Trophoblast cell (in vitro differentiated cells and primary cell): ENCODE measurements at regions not wholly inside any gene's neighbourhood (a gene's known extent, or its start where the extent isn't known, plus 50 kb on each side); places are given as distances from the start of the nearest gene placed in this dataset.
"Not testable (repeated sequence)": the region's sequence is repeated elsewhere in the genome, so short reads cannot be mapped to it uniquely, and the experiment has no call there.

Experiments used
- DNase-seq, 2 donors: peaks; one replicate each; pipeline ENCODE4 v3.0.0-alpha.2; 2016
- H2AFZ ChIP-seq: 2 replicates; pipeline ENCODE4 v1.6.1; 2013; ENCODE audit warnings: low read length, moderate library complexity, mild to moderate bottlenecking; ENCODE audit not compliant: insufficient read depth, poor library complexity
- H2AK5ac ChIP-seq: 2 replicates; pipeline ENCODE4 v1.6.1; 2013; ENCODE audit warnings: mild to moderate bottlenecking, low read length
- H2BK120ac ChIP-seq: 2 replicates; pipeline ENCODE4 v1.6.1; 2013; ENCODE audit warnings: low read length, mild to moderate bottlenecking, moderate library complexity; ENCODE audit not compliant: insufficient read depth, poor library complexity
- H2BK12ac ChIP-seq: 2 replicates; pipeline ENCODE4 v1.6.1; 2013; ENCODE audit warnings: mild to moderate bottlenecking, low read length, moderate library complexity
- H2BK5ac ChIP-seq: 2 replicates; pipeline ENCODE4 v1.6.1; 2013; ENCODE audit warnings: low read length, low read depth, moderate library complexity, mild to moderate bottlenecking; ENCODE audit not compliant: poor library complexity
- H3K14ac ChIP-seq: 2 replicates; pipeline ENCODE4 v1.6.1; 2013; ENCODE audit warnings: mild to moderate bottlenecking, low read length
- H3K18ac ChIP-seq: 2 replicates; pipeline ENCODE4 v1.6.1; 2013; ENCODE audit warnings: mild to moderate bottlenecking, low read length
- H3K23ac ChIP-seq: 2 replicates; pipeline ENCODE4 v1.6.1; 2013; ENCODE audit warnings: low read length
- H3K27ac ChIP-seq: 2 replicates; pipeline ENCODE4 v1.5.1; 2013; ENCODE audit warnings: low read depth, mild to moderate bottlenecking, inconsistent platforms, low read length, moderate library complexity
- H3K27me3 ChIP-seq: 2 replicates; pipeline ENCODE4 v1.6.1; 2013; ENCODE audit warnings: inconsistent platforms, mild to moderate bottlenecking, low read length, moderate library complexity; ENCODE audit not compliant: insufficient read depth
- H3K36me3 ChIP-seq, 2 experiments: 1 replicate in 1 of 2; 2 replicates in 1 of 2; pipeline ENCODE4 v1.6.1; 2013; ENCODE audit warnings: low read length in 2 of 2, mild to moderate bottlenecking in 2 of 2, moderate library complexity in 1 of 2; ENCODE audit not compliant: insufficient read depth in 2 of 2, control insufficient read depth in 1 of 2
- H3K4ac ChIP-seq: 2 replicates; pipeline ENCODE4 v1.6.1; 2013; ENCODE audit warnings: low read depth, mild to moderate bottlenecking, low read length, moderate library complexity
- H3K4me1 ChIP-seq, 2 experiments: 1 replicate in 1 of 2; 2 replicates in 1 of 2; pipeline ENCODE4 v1.6.1; 2013; ENCODE audit warnings: low read length in 2 of 2, mild to moderate bottlenecking in 2 of 2, moderate library complexity in 1 of 2; ENCODE audit not compliant: insufficient read depth in 2 of 2, control insufficient read depth in 1 of 2
- H3K4me2 ChIP-seq: 2 replicates; pipeline ENCODE4 v1.6.1; 2013; ENCODE audit warnings: inconsistent platforms, mild to moderate bottlenecking, low read length, moderate library complexity
- H3K4me3 ChIP-seq: 2 replicates; pipeline ENCODE4 v1.5.1; 2013; ENCODE audit warnings: mild to moderate bottlenecking, low read depth, low read length, inconsistent platforms
- H3K79me1 ChIP-seq: one replicate; pipeline ENCODE4 v1.6.1; 2013; ENCODE audit warnings: low read length
- H3K79me2 ChIP-seq: 2 replicates; pipeline ENCODE4 v1.6.1; 2013; ENCODE audit warnings: low read length, mild to moderate bottlenecking; ENCODE audit not compliant: control insufficient read depth, insufficient read depth, poor library complexity
- H3K9ac ChIP-seq: 2 replicates; pipeline ENCODE4 v1.6.1; 2013; ENCODE audit warnings: mild to moderate bottlenecking, low read length
- H3K9me3 ChIP-seq: 2 replicates; pipeline ENCODE4 v1.6.1; 2013; ENCODE audit warnings: low read depth, mild to moderate bottlenecking, control low read depth, inconsistent platforms, low read length; ENCODE audit not compliant: insufficient read depth
- H4K12ac ChIP-seq: 2 replicates; pipeline ENCODE4 v1.6.1; 2013; ENCODE audit warnings: low read depth, mild to moderate bottlenecking, low read length, moderate library complexity
- H4K8ac ChIP-seq: 2 replicates; pipeline ENCODE4 v1.6.1; 2013; ENCODE audit warnings: low read depth, mild to moderate bottlenecking, low read length, moderate library complexity
- H4K91ac ChIP-seq: one replicate; pipeline ENCODE4 v1.6.1; 2013; ENCODE audit warnings: low read depth, mild to moderate bottlenecking, low read length, moderate library complexity
- WGBS: extraction: QIAGEN DNeasy Blood & Tissue Kit; methylation state at CpG from one replicate; pipeline ENCODE4 v1.1.7; 2013; ENCODE audit warnings: missing lambda C conversion rate; ENCODE audit not compliant: insufficient read length, insufficient coverage; ENCODE audit errors: extremely low coverage; 5-methylcytosine and 5-hydroxymethylcytosine counted together

- Histone ChIP-seq H3K79me2 (no peaks in the 10 kb centered on the region), H3K9ac (no peak overlapping the region), H2BK12ac (peak overlapping the region; percentile 50), H3K14ac (no peak overlapping the region), H3K18ac (no peak overlapping the region), H3K27ac (no peak overlapping the region), H2AK5ac (no peak overlapping the region), H3K79me1 (peaks cover 3% of the 10 kb centered on the region), H2BK5ac (no peak overlapping the region), H3K27me3 (no peaks in the 10 kb centered on the region), H4K8ac (no peak overlapping the region), H2BK120ac (no peak overlapping the region), H2AFZ (no peak overlapping the region), H4K12ac (no peak overlapping the region), H3K9me3 (no peaks in the 10 kb centered on the region), H4K91ac (no peak overlapping the region), H3K4me1 (peaks cover 0 to 2% of the 10 kb centered on the region in 2 experiments), H3K36me3 (no peaks in the 10 kb centered on the region), H3K4me2 (no peak overlapping the region), H3K4me3 (no peak overlapping the region), H3K4ac (no peak overlapping the region), H3K23ac (no peak overlapping the region)
- no CpG with 5 or more reads among the region's 6 CpGs for WGBS
- peak in 1 of 2 donors; percentile 57 for DNase-seq
Measured at GRCh38 chr10:3874990-3875841, 90.2 kb upstream of the KLF6 start.

- H3K4ac ChIP-seq, H3K27me3 ChIP-seq, H3K27ac ChIP-seq, H2AK5ac ChIP-seq, H3K79me1 ChIP-seq, H3K23ac ChIP-seq, H3K14ac ChIP-seq, H3K18ac ChIP-seq, H3K9ac ChIP-seq, H3K4me3 ChIP-seq, H4K8ac ChIP-seq, H3K36me3 ChIP-seq, H3K4me1 ChIP-seq, H3K9me3 ChIP-seq, H2BK120ac ChIP-seq, H4K91ac ChIP-seq, H2BK12ac ChIP-seq, H4K12ac ChIP-seq, H2BK5ac ChIP-seq, H2AFZ ChIP-seq, H3K4me2 ChIP-seq, H3K79me2 ChIP-seq: not testable (repeated sequence)
- peak; percentile 24 to 43 for DNase-seq
- WGBS = no CpG with 5 or more reads among the region's 4 CpGs
Measured at GRCh38 chr10:3874610-3874989, 89.6 kb upstream of the KLF6 start.

GRCh38 chr10:3873728-3874461 is 88.9 kb upstream of the KLF6 start:
- Histone ChIP-seq H4K12ac (no peak overlapping the region), H3K4me3 (no peak overlapping the region), H2AFZ (no peak overlapping the region), H3K79me2 (no peaks in the 10 kb centered on the region), H3K4me1 (peaks cover 0 to 2% of the 10 kb centered on the region in 2 experiments), H4K91ac (no peak overlapping the region), H4K8ac (no peak overlapping the region), H3K14ac (no peak overlapping the region), H2BK120ac (no peak overlapping the region), H3K23ac (no peak overlapping the region), H3K4me2 (no peak overlapping the region), H3K18ac (no peak overlapping the region), H3K27ac (no peak overlapping the region), H2AK5ac (no peak overlapping the region), H3K27me3 (no peaks in the 10 kb centered on the region), H3K4ac (no peak overlapping the region), H2BK12ac (no peak overlapping the region), H3K9ac (no peak overlapping the region), H3K79me1 (peaks cover 1% of the 10 kb centered on the region), H3K9me3 (no peaks in the 10 kb centered on the region), H2BK5ac (no peak overlapping the region), H3K36me3 (no peaks in the 10 kb centered on the region)
- DNase-seq = peak; percentile 69 to 99
- no CpG with 5 or more reads among the region's 7 CpGs for WGBS

- H2BK5ac ChIP-seq = no peak overlapping the region
- H3K79me1 ChIP-seq = peaks cover 1% of the 10 kb centered on the region
- no peak overlapping the region for H2BK120ac ChIP-seq
- peaks cover 0 to 2% of the 10 kb centered on the region in 2 experiments for H3K4me1 ChIP-seq
- H3K14ac ChIP-seq = no peak overlapping the region
- no peaks in the 10 kb centered on the region for H3K36me3 ChIP-seq
- H3K27ac ChIP-seq = no peak overlapping the region
- no peak overlapping the region for H3K9ac ChIP-seq
- H4K91ac ChIP-seq = no peak overlapping the region
- no peak overlapping the region for H4K12ac ChIP-seq
- no peaks in the 10 kb centered on the region for H3K27me3 ChIP-seq
- no peak overlapping the region for H2AFZ ChIP-seq
- H3K4me3 ChIP-seq = no peak overlapping the region
- no peak overlapping the region for H3K18ac ChIP-seq
- no CpG with 5 or more reads among the region's 12 CpGs for WGBS
- no peaks in the 10 kb centered on the region for H3K79me2 ChIP-seq
- H3K4ac ChIP-seq = no peak overlapping the region
- H2BK12ac ChIP-seq = no peak overlapping the region
- H3K4me2 ChIP-seq = no peak overlapping the region
- H2AK5ac ChIP-seq = no peak overlapping the region
- no peak overlapping the region for H4K8ac ChIP-seq
- no peak overlapping the region for H3K23ac ChIP-seq
- H3K9me3 ChIP-seq = no peaks in the 10 kb centered on the region
- DNase-seq = peak in 1 of 2 donors; percentile 15
Measured at GRCh38 chr10:3872712-3873329, 87.8 kb upstream of the KLF6 start.
